HFF-Myc (cell line): ENCODE measurements at regions not wholly inside any gene's neighbourhood (a gene's known extent, or its start where the extent isn't known, plus 50 kb on each side); places are given as distances from the start of the nearest gene placed in this dataset.
"Not testable (repeated sequence)": the region's sequence is repeated elsewhere in the genome, so short reads cannot be mapped to it uniquely, and the experiment has no call there.

Source experiments
- DNase-seq: peaks from one replicate; pipeline ENCODE4 v3.0.0-alpha.2; 2011; ENCODE audit warnings: low read depth; ENCODE audit errors: extremely low read depth
- H3K4me3 ChIP-seq: replicated peaks from 2 replicates; pipeline ENCODE4 v1.5.1; 2011; ENCODE audit warnings: low read depth, mild to moderate bottlenecking, control low read depth, low read length
- TF ChIP-seq, protein P1 (sequence below): IDR thresholded peaks from 2 replicates; pipeline ENCODE4 v1.5.1; 2012; ENCODE audit warnings: mild to moderate bottlenecking, low read depth, low read length, control low read depth; ENCODE audit errors: missing control alignments

- TF ChIP-seq, protein P1, sequence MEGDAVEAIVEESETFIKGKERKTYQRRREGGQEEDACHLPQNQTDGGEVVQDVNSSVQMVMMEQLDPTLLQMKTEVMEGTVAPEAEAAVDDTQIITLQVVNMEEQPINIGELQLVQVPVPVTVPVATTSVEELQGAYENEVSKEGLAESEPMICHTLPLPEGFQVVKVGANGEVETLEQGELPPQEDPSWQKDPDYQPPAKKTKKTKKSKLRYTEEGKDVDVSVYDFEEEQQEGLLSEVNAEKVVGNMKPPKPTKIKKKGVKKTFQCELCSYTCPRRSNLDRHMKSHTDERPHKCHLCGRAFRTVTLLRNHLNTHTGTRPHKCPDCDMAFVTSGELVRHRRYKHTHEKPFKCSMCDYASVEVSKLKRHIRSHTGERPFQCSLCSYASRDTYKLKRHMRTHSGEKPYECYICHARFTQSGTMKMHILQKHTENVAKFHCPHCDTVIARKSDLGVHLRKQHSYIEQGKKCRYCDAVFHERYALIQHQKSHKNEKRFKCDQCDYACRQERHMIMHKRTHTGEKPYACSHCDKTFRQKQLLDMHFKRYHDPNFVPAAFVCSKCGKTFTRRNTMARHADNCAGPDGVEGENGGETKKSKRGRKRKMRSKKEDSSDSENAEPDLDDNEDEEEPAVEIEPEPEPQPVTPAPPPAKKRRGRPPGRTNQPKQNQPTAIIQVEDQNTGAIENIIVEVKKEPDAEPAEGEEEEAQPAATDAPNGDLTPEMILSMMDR, result no peak
- H3K4me3 ChIP-seq, result no peak overlapping the region
- no peak for DNase-seq
Observed at GRCh38 chr7:69435711-69436110, 162.6 kb upstream of the AUTS2 start.

GRCh38 chr7:69436946-69437345 is 161.3 kb upstream of the AUTS2 start:
- no peak overlapping the region for H3K4me3 ChIP-seq
- DNase-seq, result no peak
- TF ChIP-seq, protein P1, result no peak

GRCh38 chr7:69438584-69439412 is 159.5 kb upstream of the AUTS2 start:
- DNase-seq, result no peak
- H3K4me3 ChIP-seq, result no peak overlapping the region
- TF ChIP-seq, protein P1, result no peak

DNA sequence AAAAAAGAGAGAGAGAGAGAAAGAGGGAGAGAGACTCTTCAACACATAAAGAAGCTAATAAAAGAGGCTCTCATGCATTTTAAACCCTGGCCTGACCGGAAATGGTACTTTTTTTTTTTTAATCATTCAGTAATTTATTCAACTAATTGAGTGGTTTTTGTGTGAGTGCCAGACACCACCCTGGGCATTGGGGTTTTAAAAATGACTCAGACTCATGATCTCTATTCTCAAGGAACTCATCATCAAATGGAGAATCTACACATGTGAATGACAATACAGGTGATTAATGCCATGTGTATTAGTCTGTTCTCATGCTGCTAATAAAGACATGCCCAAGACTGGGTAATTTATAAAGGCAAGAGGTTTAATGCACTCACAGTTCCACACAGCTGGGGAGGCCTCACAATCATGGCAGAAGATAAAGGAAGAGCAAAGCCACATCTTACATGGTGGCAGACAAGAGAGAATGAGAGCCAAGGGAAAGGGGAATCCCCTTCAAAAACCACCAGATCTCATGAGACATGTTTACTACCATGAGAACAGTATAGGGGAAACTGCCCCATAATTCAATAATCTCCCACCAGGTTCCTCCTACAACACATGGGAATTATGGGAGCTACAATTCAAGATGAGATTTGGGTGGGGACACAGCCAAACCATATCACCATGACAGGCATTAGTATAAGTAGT is 158.5 kb upstream of the AUTS2 start:
- DNase-seq, result no peak
- TF ChIP-seq, protein P1, result no peak
- H3K4me3 ChIP-seq, result no peak overlapping the region

DNA sequence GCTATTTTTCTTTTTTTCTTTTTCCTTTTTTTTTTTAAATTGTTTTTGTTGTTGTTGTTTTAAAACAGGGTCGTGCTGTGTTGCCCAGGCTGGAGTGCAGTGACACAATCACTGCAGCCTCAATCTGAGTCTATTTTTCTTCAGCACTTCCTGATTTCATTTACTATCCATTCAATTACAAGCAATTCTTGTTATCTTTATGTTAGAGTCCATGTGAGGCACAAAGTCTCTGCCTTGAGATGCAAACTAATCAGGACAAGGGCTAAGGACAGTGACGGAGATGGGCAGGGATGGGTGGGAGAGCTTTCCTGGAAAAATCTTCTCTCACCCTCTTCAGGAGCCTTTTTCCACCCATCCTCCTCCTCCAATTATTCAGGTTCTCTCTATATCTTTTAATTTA is 157.3 kb upstream of the AUTS2 start:
- DNase-seq, result no peak
- TF ChIP-seq, protein P1, result no peak
- no peak overlapping the region for H3K4me3 ChIP-seq

DNA sequence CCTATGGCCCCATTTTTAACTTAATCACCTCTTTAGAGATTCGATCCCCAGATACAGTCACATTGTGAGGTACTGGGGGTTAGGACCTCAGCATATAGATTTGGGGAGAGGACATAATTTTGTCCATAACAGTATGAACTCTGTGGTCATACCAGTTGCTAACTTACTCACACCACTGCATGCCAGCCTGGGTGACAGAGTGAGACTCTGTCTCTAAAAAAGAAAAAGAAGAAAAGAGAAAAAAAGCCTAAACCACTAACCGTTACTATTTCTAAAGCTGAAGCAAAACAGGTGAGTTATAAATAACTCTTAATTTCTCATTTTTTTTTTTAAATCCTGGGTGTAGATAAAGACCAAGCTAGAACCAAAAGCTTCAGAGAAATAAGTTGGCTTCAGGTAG is 155.1 kb upstream of the AUTS2 start:
- no peak for DNase-seq
- H3K4me3 ChIP-seq, result no peak overlapping the region
- TF ChIP-seq, protein P1, result no peak

DNA sequence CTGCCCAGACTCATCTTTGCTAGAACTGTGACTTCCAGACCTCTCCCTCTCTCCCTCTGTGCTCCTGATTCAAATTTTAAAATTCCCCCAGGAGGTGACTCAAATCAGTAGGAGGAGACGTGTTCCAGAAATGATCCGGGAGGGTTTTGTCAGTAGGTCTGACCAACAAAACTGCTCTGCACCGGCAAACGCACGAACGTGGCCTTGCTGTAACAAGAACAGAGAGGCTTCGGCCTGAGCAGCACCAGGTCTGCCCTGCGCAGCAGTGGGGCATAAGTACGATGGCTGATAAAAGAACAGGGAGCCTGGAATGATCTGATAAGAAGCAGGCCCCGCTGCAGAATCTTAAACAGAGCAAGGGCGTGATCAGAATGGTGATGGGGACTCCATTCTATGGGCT is 152.7 kb upstream of the AUTS2 start:
- DNase-seq, result no peak
- H3K4me3 ChIP-seq, result no peak overlapping the region
- TF ChIP-seq, protein P1, result no peak

GRCh38 chr7:69446213-69446612 is 152.1 kb upstream of the AUTS2 start:
- H3K4me3 ChIP-seq, DNase-seq: not testable (repeated sequence)
